Fibroblast of skin of scalp (primary cell): ENCODE measurements at regions not wholly inside any gene's neighbourhood (a gene's known extent, or its start where the extent isn't known, plus 50 kb on each side); places are given as distances from the start of the nearest gene placed in this dataset.
A peak's percentile ranks its signal among the peaks of the same experiment; 100 is the strongest.
"Not testable (repeated sequence)": the region's sequence is repeated elsewhere in the genome, so short reads cannot be mapped to it uniquely, and the experiment has no call there.

Source experiments
- DNase-seq: peaks from one replicate; pipeline ENCODE4 v3.0.0-alpha.2; 2013

DNA sequence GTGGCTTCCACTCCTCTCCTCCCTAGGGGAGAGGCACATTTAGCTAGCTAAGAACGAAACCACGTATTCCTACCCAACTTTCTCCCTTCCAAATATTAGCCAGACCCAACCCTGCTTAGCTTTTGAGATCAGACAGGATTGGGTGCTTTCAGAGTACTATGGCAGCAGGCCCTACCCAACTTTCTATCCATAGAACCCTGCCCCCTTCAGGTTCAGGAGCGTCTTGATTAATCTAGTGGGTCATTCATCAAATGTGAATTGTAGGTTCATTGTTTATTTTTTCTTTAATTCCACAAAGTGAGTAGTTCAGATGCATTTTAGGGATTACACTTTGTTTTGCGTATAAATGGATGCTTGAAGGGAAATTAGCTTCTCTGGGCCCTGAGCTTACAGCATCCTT, 188.3 kb downstream of the MIB1 start:
- no peak for DNase-seq

DNA sequence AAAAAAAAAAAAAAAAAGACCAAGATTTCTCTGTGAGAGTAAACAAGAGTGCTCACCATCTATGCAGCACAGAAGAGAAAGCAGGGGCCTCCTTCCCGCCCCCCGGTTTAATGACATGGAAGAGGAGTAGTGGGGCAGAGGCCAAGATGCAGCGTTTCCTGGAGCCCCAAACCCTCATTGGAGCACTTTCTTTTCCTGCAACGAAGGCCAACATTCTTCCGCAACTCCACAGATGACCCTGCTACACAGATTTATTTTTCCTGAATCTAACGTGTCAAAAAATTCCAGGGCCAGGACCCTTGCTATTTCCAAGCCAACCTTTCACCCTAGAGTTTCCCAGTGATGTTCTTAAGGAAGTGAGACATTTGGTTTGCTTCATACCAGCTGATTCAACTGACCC, 189.6 kb downstream of the MIB1 start:
- DNase-seq: no peak

DNA sequence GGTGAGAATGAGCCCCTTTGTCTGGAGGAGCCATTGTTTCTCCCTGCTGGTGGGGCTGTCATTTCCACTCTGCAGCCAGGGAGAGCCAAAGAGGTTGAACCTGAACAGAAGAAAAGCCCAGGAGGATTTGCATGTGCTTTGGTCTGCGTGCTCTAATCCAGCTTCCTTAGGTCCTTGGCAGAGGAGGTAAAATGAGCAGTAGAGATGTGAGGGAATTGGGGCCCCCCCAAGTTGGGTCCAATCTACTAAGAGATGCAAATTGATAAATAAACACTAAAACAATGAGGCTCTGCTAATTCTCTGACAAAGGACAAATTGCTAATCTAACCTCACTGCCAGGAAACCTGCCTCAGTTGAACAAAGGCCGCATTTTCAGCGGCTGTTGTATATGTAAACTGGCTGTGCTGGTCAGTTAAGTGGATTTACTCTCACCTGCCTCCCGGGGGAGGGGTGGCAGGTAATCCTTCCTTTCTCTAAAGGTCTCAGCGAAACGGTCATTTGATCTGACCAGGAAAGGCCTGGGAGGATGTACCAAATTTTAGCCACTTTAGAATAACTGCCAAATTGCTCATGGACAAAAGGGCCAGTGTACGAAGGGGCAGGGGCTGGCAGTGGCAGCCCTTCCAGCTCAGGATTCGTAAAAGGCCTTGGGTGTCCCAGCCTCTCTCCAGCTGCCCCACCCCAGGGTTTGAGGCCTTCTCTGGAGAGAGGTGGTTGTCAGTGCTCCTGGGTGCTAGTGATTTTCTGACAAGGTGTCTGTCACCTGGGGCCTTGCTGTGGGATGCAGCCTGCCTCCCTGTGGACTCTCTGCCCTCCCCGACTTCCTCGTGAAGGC, 193.6 kb downstream of the MIB1 start:
- DNase-seq: no peak

DNA sequence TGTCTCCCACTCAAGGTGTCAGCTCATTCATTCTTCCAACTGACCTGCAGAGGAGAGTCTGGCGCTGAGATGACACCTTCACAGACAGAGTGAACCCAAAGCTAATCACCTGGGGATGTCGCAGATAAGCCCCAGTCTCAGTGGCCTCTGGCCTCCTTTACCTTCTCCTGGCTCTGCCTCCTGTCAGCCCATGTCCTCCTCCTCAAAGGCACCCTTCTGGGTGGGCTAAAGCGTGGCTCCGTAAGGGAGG, 194.1 kb downstream of the MIB1 start:
- DNase-seq: no peak

DNA sequence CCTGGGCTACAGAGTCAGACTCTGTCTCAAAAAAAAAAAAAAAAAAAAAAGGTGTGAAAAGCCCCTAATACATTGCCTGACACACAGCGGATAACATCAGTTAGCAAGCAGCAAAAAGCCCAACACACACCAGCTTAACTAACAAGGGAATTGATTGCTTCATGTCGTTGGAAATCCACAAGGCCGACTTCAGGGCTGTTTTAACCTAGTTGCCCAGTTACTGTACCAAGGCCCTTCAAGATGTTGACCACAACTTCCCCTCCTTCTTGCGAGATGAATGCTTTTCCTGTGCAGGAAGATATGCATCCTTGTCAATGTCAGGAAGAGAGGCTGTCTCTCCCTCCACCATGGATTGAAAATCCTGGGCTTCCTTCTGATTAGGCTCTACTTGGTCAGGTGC, 202.9 kb downstream of the MIB1 start:
- DNase-seq: no peak

DNA sequence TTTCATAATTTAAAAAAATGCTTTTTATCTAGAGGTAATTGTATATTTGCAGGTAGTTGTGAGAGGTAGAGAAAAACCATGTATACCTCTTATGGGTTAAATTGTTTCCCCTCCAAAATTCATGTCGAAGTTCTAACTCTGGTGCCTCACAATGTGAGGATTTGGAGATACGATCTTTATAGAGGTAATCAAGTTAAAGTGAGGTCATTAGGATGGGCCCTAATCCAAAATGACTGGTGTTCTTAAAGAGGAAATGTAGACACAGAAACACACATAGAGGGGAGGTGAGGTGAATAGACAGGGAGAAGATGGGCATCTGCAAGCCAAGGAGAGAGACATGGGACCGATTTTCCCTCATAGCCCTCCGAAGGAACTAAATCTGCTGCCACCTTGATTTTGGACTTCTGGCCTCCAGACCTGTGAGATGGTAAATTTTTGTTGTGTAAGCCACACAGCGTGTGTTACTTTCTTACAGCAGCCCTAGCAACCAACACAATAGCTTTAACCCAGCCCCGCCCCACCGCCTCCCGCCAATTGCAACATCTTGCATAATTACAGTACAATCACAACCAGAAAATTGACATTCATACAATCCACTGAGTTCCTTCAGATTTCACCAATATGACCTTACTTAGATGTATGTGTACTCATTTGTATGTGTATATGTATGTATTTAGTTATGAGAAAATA, 208.9 kb downstream of the MIB1 start:
- DNase-seq: no peak

DNA sequence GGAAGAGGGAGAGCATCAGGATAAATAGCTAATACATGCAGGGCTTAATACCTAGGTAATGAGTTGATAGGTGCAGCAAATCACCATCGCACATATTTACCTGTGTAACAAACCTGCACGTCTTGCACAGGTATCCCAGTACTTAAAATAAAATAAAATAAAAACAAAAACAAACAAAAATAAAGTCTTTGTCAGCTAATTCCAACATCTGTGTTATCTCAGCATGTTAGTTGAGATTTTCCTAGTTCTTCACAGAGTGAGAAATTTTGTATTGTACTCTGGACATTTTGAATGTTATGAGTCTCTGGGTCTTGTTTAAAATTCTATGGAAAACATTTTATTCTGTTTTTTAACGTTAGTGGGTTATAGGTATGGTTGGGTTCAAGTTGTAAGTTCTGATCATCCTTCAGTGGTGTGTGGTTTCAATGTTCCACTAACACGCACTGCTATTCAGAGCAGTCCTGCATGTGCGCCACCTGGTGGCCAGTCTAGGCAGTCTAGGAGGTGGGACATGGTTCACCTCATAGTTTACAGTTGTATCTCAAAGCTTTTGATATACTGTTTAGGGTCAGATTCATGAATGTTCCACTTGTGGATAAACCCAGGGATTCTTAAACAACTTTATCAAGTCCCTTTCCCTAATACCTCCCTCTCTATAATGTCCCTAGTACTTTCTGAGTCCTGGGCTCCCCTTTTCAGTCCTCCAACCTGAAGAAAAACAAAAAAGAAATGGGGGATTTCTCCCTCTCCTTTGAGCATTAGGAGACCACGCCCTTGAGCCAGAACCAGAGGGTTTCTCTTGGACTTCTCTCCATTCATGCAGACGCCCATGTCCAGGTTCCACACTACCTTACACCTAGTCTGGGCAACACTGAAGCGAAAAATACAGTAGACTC, 213.4 kb upstream of the GATA6 start:
- DNase-seq: peak; percentile 63

DNA sequence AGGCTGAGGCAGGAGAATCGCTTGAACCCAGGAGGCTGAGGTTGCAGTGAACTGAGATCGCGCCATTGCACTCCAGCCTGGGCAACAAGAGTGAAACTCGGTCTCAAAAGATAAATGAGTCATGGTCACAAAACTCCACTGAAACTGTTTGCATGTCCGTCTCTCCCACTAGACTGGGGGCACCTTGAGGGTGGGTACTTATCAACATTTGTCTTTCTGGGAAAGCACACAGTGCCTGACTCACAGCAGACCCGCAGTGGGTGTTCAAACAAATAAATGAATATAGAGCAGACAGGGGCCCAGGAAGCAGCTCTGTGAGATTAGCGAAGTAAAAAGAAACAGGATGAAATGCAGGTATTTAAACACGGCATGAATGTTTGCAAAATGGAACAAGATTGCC, 211.1 kb upstream of the GATA6 start:
- no peak for DNase-seq

DNA sequence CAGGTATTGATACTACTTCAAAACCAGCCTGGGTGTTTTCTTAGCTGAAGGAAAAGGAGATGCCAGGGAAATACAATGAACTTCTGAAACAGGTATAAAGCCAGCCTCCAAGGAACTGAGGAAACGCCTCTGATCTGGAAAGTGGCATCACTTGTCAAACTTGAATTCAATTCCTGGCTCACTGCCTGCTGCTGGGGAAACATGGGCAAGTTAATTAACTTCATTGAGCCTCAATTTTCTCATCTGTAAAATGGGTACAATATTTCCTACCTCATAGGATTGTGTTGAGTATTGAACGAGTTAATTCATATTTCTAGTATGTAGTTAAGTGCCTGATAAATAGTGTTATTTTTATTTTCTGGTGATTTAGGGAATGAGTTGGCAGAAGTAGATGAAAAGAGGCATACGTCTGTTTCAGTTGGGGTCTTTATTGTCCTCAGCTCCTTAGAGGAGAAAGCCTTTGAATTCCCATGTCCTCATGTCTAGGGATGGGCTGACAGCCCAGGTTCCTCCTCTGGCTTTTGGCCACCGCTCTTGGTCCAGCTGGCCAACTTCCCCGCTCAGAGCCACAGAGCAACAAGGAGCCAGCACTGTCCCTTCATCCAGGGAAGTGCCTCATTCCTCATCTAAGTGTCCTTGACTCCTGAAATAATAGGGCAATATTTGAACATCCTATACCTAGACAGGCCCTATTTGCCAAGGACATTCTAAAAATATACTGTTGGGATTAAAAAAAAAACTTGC, 210.5 kb upstream of the GATA6 start:
- DNase-seq: no peak

DNA sequence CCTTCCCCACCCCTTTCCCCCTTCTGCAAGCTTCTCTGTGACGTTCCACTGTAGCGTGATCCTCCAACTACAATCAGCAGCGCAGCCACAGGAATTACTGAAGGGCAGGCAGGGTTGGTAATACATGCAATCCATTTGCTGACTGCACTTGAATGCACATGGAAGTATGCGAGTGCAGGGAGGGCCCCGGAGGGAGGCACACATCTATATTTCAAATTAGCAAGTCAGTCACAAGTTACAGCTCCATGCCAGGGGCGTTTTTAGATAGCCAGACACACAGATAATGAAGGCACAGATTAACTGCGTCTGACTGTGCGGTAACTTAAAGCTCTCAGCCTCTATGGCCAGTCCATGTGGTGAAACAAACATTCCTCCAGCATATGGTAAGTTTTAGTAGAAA, 209.2 kb upstream of the GATA6 start:
- peak; percentile 11 for DNase-seq

DNA sequence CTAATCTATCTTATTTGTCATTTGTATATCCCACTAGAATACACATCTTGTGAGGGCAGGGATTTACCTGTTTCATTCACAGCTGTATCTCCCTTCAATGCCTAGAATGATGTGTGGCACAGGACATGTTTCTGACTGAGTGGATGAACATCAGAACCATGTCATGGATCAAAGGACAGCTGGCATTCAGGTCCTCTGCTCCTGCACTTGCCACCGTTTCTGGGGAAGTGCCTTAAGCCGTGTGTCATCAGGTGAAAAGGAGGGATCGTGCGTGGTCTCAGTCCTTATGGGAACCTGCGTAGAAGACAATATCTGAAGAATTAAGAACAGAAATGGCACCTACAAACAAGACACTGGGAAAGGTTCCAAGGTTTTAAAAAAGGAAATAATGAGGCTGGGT, 206.1 kb upstream of the GATA6 start:
- no peak for DNase-seq

DNA sequence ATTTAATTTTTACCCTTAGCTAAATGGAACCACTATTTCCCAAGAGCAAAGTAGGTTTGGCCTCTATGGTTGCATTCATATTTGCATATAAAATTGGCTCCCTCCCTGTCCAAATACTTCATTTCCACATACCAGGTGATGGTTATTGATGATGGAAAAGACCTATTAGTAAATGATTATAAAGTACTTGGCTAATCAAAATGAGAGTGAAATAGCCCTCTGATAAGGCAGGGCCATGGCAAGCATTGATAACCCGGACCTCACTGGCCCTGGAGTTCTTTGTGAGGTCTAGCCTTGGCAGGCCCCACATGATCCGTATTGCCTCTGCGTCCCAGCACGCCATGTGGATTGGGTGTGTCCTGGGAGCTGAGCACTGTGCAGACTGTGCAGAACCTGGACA, 201.1 kb upstream of the GATA6 start:
- DNase-seq: no peak

DNA sequence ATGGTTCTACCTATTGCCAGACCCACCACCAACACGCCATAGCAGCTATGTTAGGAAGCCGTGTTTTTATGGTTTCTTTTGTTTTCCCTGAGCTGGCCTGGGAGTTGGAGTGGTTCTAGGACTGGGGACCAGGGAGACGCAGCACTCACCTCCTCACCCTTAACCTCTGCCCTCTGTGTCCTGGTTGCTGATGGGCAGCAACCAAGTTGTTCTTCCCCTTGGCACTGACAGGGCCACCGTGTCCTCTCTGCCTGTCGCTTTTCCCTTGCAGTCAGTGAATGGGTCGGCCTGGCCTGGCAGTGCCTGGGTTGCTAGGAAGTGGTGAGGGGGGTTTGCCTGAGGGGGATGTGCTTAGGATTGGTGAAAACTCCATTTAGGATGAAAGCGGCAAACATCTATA, 197.1 kb upstream of the GATA6 start:
- DNase-seq: no peak

DNA sequence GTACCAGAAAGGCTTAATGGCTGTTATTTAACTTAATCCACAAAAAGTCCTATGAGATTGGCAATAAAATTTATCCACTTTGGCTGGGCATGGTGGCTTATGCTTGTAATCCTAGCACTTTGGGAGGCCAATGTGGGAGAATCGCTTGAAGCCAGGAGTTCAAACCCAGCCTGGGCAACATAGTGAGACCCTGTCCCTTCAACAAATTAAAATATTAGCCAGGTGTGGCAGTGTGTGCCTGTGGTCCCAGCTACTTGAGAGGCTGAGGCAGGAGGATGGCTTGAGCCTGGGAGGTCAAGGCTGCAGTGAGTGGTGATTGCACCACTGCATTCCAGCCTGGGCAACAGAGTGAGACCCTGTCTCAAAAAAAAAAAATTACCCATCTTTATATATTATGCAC, 193.4 kb upstream of the GATA6 start:
- DNase-seq: not testable (repeated sequence)

DNA sequence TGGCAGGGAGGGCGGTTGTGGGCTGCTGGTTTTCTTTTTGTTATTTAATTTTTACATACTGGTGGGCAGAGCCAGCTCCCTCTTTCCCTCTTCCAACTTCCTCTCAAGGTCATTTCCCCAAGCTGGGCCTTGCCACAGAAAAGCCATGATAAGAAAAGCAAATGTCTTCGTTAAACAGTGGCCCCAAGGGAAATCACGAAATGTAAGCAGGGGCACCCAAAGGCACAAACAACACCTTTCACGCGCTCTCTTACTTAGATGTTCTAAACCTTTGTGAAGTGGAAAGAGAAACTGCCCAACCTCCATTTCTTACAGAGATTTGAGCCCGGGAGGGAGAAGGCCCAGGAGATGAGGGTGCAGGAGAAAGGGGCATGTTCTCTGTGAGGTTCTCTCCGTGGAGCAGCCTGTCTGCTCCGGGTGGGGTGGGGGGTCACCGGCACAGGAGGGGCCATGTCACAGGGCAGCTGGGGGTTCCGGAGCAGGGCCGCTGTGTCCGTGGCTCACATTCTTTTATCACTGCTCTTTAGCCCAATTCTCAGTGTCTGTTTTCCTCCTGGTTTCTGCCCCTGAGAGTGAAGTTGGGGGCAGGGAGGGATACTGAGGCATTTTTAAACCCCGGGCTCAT, 190.7 kb upstream of the GATA6 start:
- DNase-seq: no peak

DNA sequence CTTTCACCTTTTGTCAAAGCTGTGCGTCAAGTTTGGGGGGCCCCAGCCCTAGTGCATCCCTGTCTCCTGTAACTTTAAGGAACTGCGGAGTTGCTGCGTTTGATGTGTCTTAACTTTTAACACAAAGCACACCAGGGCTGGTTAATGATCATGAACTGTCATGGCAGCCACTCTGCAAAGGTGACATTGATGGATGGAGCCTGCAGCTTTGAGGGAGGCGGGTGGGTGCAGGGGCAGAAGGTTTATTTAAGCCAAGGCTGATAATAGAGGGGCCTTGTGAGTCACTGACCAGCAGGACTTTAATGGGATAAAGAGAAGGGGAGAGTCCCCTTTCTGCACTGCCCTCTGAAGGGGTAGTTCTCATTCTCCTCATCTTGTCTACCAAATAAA, 190.2 kb upstream of the GATA6 start:
- DNase-seq: no peak

DNA sequence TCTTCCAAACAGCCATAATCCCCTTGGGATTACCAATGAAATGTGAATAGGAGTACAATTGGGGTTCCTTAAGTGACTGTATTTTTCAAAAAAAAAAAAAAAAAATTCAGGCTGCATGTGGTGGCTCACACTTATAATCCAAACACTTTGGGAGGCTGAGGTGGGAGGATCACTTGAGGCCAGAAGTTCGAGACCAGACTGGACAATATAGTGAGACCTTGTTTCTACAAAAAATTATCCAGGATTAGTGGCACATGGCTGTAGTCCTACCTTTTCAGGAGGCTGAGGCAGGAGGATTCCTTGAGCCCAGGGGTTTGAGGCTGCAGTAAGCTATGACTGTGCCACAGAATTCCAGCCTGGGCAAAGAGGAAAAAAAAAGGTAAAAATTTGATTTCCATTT, 189.6 kb upstream of the GATA6 start:
- no peak for DNase-seq

DNA sequence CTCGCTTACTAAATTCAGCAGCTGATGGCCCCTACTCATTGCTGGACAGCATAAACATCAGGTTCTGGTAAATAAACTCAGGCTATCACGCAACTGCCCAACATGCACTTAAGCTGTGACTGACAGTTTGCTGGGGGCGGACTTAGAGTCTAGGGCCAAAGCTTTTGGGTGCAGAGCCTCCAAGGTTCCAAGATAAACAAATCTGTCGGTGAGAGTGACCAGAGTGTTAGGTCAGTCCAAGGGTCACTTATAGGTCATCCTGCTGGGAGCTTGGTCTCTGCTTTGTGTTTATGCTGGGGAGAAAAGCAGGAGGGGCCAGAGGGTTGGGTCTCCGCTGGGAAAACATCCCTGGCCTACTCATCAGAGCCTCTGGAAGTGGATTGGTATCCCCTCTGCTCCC, 188.6 kb upstream of the GATA6 start:
- no peak for DNase-seq

DNA sequence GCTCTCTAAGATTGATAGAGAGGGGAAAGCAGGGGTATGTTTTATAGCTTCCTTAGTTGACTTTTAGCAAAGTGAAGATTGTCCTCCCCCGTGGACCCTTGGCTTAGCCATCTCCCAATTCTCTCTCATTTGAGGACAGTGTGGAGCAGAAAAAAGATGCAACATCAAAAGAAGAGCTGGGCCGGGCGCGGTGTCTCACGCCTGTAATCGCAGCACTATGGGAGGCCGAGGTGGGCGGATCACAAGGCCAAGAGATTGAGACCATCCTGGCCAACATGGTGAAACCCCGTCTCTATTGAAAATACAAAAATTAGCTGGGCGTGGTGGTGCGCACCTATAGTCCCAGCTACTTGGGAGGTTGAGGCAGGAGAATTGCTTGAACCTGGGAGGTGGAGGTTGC, 187.9 kb upstream of the GATA6 start:
- not testable (repeated sequence) for DNase-seq

DNA sequence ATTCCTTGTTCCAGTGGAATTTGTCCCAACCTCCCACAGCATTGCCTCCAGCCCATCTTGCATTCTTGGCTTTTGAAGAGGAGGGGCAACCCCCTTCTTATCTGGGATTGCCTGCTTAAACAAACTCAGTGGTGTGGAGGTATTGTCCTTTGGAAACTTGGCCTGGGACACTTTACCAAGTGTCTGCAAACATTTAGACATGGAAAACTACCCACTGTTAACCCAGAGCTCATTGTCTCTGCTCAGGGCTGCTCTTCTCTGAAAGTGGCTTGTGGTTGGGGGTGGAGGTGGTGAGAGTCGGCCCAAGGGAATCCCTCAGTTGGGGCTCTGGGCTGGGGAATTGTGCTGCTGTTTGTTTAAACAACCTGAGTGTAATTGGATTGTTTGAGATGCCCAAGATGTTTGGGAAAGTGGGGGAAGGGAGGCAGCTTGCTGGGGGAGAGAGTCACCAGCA, 178.3 kb upstream of the GATA6 start:
- no peak for DNase-seq

DNA sequence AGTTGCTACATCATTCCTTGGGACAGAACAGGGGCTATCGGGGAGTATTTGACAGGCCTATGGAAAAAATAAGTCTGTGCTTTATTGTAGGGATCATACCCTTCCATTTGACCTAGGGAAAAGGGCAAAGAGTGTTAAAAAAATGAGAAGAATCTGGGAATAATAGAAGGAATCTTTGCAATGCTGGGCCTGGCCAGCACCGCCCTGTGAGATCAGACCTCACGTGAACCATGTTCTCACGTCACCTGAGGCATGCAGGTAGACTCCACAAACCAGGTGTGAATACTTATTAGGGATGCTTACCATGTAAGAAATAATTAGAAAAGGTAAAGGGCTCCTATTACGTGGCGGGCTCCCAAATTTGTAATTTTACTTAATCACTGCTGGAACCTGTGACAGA, 177.5 kb upstream of the GATA6 start:
- DNase-seq: no peak

DNA sequence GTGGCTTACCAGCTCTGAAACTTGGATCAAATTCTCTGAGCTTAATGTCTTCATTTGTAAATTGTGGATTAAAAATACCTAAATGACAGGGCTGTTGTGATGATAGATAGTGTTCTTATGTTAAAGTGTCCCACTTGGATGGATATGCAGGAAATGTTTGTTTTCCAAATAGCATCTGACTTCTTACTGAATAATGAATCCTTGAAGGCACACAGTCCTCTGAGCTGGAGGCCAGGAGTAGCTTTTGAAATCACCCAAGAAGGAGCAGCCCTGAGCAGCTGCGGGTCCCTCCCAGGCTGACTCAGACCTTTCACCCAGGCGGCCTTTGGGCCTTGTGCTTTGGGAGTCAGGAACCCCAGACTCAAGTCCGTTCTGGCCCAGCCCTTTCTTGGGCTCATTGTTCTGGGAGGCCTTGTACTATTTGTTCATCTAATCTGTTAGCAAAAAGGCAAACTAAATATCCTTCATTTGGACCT, 173.0 kb upstream of the GATA6 start:
- DNase-seq: no peak
